Cardiac fibroblast (primary cell): ENCODE measurements at regions not wholly inside any gene's neighbourhood (a gene's known extent, or its start where the extent isn't known, plus 50 kb on each side); places are given as distances from the start of the nearest gene placed in this dataset.
"Not testable (repeated sequence)": the region's sequence is repeated elsewhere in the genome, so short reads cannot be mapped to it uniquely, and the experiment has no call there.

Source experiments
- DNase-seq, 2 donors: peaks; one replicate each; pipeline versions ENCODE4 v3.0.0 to v3.0.0-alpha.2; 2010; ENCODE audit warnings: low read depth in 2 of 2
- H3K4me3 ChIP-seq, 2 donors: replicated peaks in 1 of 2; 1 replicate in 1 of 2; 2 replicates in 1 of 2; pipeline ENCODE4 v1.5.1; 2011; ENCODE audit warnings: low read depth in 2 of 2, low read length in 2 of 2, mild to moderate bottlenecking in 2 of 2, moderate library complexity in 1 of 2
- TF ChIP-seq, protein P1 (sequence below): IDR thresholded peaks from one replicate; pipeline ENCODE4 v1.5.1; 2011; ENCODE audit warnings: low read depth, mild to moderate bottlenecking, low read length, inconsistent platforms

GRCh38 chr13:99087954-99088491, 110.2 kb upstream of the DOCK9 start:
- DNase-seq = no peak
- H3K4me3 ChIP-seq = peak overlapping the region; percentile 73 to 79
- TF ChIP-seq, protein P1, sequence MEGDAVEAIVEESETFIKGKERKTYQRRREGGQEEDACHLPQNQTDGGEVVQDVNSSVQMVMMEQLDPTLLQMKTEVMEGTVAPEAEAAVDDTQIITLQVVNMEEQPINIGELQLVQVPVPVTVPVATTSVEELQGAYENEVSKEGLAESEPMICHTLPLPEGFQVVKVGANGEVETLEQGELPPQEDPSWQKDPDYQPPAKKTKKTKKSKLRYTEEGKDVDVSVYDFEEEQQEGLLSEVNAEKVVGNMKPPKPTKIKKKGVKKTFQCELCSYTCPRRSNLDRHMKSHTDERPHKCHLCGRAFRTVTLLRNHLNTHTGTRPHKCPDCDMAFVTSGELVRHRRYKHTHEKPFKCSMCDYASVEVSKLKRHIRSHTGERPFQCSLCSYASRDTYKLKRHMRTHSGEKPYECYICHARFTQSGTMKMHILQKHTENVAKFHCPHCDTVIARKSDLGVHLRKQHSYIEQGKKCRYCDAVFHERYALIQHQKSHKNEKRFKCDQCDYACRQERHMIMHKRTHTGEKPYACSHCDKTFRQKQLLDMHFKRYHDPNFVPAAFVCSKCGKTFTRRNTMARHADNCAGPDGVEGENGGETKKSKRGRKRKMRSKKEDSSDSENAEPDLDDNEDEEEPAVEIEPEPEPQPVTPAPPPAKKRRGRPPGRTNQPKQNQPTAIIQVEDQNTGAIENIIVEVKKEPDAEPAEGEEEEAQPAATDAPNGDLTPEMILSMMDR = no peak

- no peak for DNase-seq
- H3K4me3 ChIP-seq = no peak overlapping the region
- TF ChIP-seq, protein P1 = no peak
Observed at GRCh38 chr13:99093997-99094396, 106.7 kb upstream of the UBAC2 start.

DNA sequence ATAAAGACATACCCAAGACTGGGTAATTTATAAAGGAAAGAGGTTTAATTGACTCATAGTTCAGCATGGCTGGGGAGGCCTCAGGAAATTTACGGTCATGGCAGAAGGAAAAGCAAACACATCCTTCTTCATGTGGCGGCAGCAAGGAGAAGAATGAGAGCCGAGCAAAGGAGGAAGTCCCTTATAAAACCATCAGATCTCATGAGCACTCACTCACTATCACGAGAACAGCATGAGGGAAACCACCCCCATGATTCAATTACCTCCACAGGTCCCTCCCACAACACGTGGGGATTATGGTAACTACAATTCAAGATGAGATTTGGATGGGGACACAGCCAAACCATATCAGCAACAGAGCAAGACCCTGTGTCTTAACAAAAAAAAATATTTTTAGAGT, 98.8 kb upstream of the UBAC2 start:
- not testable (repeated sequence) for H3K4me3 ChIP-seq, DNase-seq

DNA sequence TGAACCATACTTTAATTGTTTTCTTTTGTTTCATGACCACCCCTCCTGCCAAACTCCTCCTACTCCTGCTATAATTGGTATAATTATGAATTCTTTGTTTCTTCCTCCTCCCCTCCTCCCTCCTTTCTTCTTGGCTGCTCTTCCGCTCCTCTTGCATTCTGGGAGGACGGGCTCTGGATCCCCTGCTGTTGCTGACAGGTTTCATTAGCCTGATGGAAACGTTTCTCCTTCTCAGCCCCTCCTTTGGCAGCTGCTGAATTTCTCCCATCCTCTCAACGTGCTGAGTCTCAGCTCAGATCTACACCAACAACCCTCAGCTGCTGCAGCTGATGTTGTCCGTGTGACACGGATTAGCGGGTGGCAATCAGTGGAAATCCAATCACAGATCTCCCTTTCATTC, 97.1 kb upstream of the UBAC2 start:
- TF ChIP-seq, protein P1 = no peak
- DNase-seq = no peak
- no peak overlapping the region for H3K4me3 ChIP-seq

DNA sequence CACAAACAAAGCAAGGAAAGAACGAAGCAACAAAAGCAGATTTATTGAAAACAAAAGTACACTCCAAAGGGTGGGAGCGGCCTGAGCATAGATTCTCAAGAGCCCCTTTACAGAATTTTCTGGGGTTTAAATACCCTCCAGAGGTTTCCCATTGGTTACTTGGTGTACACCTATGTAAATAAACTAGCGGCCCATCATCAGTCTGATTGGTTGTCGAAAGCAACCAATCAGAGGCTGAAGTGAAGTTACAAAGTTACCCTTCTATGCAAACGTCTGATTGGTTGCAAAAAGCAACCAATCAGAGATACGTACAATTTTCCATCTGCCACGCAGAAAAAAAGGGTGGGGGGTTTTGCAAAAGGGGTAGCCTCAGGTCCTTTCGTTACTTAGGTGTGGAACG, 96.3 kb upstream of the UBAC2 start:
- no peak for DNase-seq
- no peak overlapping the region for H3K4me3 ChIP-seq
- TF ChIP-seq, protein P1 = no peak

DNA sequence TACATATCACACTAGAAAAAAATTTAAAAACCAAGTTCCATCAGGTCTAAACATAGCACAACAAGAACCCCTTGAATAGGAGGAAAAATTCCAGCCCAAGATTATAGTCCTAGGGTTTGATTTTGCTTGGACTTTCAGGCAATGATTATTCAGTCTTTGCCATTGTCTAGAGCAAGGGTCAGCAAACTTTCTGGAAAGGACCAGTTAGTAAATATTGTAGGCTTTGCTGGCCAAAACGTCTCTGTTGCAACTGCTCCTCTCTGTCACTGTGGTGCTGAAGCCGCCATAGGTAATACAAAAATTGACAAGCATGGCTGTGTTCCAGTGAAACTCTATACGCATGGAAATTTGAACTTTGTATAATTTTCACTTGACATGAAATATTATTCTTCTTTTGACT, 95.5 kb upstream of the UBAC2 start:
- TF ChIP-seq, protein P1 = no peak
- DNase-seq = no peak
- H3K4me3 ChIP-seq = no peak overlapping the region

DNA sequence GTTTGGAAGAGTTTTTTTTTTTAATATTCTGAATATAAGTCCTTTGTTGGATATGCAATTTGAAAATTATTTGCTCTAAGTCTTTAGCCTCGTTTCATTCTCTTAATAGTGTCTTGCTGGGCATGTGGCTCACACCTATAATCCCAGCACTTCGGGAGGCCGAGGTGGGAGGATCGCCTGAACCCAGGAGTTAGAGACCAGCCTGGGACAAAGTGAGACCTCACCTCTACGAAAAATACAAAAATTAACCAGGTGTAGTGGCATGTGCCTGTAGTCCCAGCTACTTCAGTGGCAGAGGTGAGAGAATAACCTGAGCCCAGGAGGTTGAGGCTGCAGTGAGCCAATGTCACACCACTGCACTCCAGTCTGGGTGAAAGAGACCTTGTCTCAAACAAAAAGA, 87.3 kb upstream of the UBAC2 start:
- TF ChIP-seq, protein P1 = no peak
- DNase-seq = no peak
- H3K4me3 ChIP-seq = no peak overlapping the region
